Trophoblast cell (in vitro differentiated cells and primary cell): ENCODE measurements at regions not wholly inside any gene's neighbourhood (a gene's known extent, or its start where the extent isn't known, plus 50 kb on each side); places are given as distances from the start of the nearest gene placed in this dataset.

Experiments
- DNase-seq, 2 donors: peaks; one replicate each; pipeline ENCODE4 v3.0.0-alpha.2; 2016
- H2AFZ ChIP-seq: 2 replicates; pipeline ENCODE4 v1.6.1; 2013; ENCODE audit warnings: low read length, moderate library complexity, mild to moderate bottlenecking; ENCODE audit not compliant: insufficient read depth, poor library complexity
- H2AK5ac ChIP-seq: 2 replicates; pipeline ENCODE4 v1.6.1; 2013; ENCODE audit warnings: mild to moderate bottlenecking, low read length
- H2BK120ac ChIP-seq: 2 replicates; pipeline ENCODE4 v1.6.1; 2013; ENCODE audit warnings: low read length, mild to moderate bottlenecking, moderate library complexity; ENCODE audit not compliant: insufficient read depth, poor library complexity
- H2BK12ac ChIP-seq: 2 replicates; pipeline ENCODE4 v1.6.1; 2013; ENCODE audit warnings: mild to moderate bottlenecking, low read length, moderate library complexity
- H2BK5ac ChIP-seq: 2 replicates; pipeline ENCODE4 v1.6.1; 2013; ENCODE audit warnings: low read length, low read depth, moderate library complexity, mild to moderate bottlenecking; ENCODE audit not compliant: poor library complexity
- H3K14ac ChIP-seq: 2 replicates; pipeline ENCODE4 v1.6.1; 2013; ENCODE audit warnings: mild to moderate bottlenecking, low read length
- H3K18ac ChIP-seq: 2 replicates; pipeline ENCODE4 v1.6.1; 2013; ENCODE audit warnings: mild to moderate bottlenecking, low read length
- H3K23ac ChIP-seq: 2 replicates; pipeline ENCODE4 v1.6.1; 2013; ENCODE audit warnings: low read length
- H3K27ac ChIP-seq: 2 replicates; pipeline ENCODE4 v1.5.1; 2013; ENCODE audit warnings: low read depth, mild to moderate bottlenecking, inconsistent platforms, low read length, moderate library complexity
- H3K27me3 ChIP-seq: 2 replicates; pipeline ENCODE4 v1.6.1; 2013; ENCODE audit warnings: inconsistent platforms, mild to moderate bottlenecking, low read length, moderate library complexity; ENCODE audit not compliant: insufficient read depth
- H3K36me3 ChIP-seq, 2 experiments: 1 replicate in 1 of 2; 2 replicates in 1 of 2; pipeline ENCODE4 v1.6.1; 2013; ENCODE audit warnings: low read length in 2 of 2, mild to moderate bottlenecking in 2 of 2, moderate library complexity in 1 of 2; ENCODE audit not compliant: insufficient read depth in 2 of 2, control insufficient read depth in 1 of 2
- H3K4ac ChIP-seq: 2 replicates; pipeline ENCODE4 v1.6.1; 2013; ENCODE audit warnings: low read depth, mild to moderate bottlenecking, low read length, moderate library complexity
- H3K4me1 ChIP-seq, 2 experiments: 1 replicate in 1 of 2; 2 replicates in 1 of 2; pipeline ENCODE4 v1.6.1; 2013; ENCODE audit warnings: low read length in 2 of 2, mild to moderate bottlenecking in 2 of 2, moderate library complexity in 1 of 2; ENCODE audit not compliant: insufficient read depth in 2 of 2, control insufficient read depth in 1 of 2
- H3K4me2 ChIP-seq: 2 replicates; pipeline ENCODE4 v1.6.1; 2013; ENCODE audit warnings: inconsistent platforms, mild to moderate bottlenecking, low read length, moderate library complexity
- H3K4me3 ChIP-seq: 2 replicates; pipeline ENCODE4 v1.5.1; 2013; ENCODE audit warnings: mild to moderate bottlenecking, low read depth, low read length, inconsistent platforms
- H3K79me1 ChIP-seq: one replicate; pipeline ENCODE4 v1.6.1; 2013; ENCODE audit warnings: low read length
- H3K79me2 ChIP-seq: 2 replicates; pipeline ENCODE4 v1.6.1; 2013; ENCODE audit warnings: low read length, mild to moderate bottlenecking; ENCODE audit not compliant: control insufficient read depth, insufficient read depth, poor library complexity
- H3K9ac ChIP-seq: 2 replicates; pipeline ENCODE4 v1.6.1; 2013; ENCODE audit warnings: mild to moderate bottlenecking, low read length
- H3K9me3 ChIP-seq: 2 replicates; pipeline ENCODE4 v1.6.1; 2013; ENCODE audit warnings: low read depth, mild to moderate bottlenecking, control low read depth, inconsistent platforms, low read length; ENCODE audit not compliant: insufficient read depth
- H4K12ac ChIP-seq: 2 replicates; pipeline ENCODE4 v1.6.1; 2013; ENCODE audit warnings: low read depth, mild to moderate bottlenecking, low read length, moderate library complexity
- H4K8ac ChIP-seq: 2 replicates; pipeline ENCODE4 v1.6.1; 2013; ENCODE audit warnings: low read depth, mild to moderate bottlenecking, low read length, moderate library complexity
- H4K91ac ChIP-seq: one replicate; pipeline ENCODE4 v1.6.1; 2013; ENCODE audit warnings: low read depth, mild to moderate bottlenecking, low read length, moderate library complexity
- WGBS: extraction: QIAGEN DNeasy Blood & Tissue Kit; methylation state at CpG from one replicate; pipeline ENCODE4 v1.1.7; 2013; ENCODE audit warnings: missing lambda C conversion rate; ENCODE audit not compliant: insufficient read length, insufficient coverage; ENCODE audit errors: extremely low coverage; 5-methylcytosine and 5-hydroxymethylcytosine counted together

DNA sequence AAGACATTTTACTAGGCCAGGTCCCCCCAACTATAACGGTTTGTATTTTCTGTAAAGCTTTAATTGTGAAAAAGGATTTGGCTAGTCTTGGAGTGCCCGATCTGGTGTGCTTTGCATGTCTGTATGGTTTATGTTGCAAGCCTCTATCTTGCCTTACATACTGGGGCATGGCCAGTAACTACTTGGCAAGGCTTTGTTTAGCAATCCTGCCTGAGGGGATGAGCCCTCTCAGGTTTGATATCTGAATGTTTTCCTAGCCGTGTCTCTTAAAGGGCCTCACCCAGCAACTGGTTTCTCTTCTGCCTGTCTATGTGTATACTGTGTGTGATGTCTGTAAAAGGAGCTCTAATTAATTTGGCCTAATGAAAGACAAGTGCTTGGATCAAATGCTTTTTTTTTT is 61.3 kb upstream of the SPINK5 start:
- H2AK5ac ChIP-seq: no peak overlapping the region
- no peak overlapping the region for H4K8ac ChIP-seq
- H3K18ac ChIP-seq: no peak overlapping the region
- H4K12ac ChIP-seq: no peak overlapping the region
- no peak overlapping the region for H3K27ac ChIP-seq
- DNase-seq: no peak
- H3K79me1 ChIP-seq: no peaks in the 10 kb centered on the region
- H3K36me3 ChIP-seq: peaks cover 0 to 2% of the 10 kb centered on the region in 2 experiments
- no peak overlapping the region for H2BK12ac ChIP-seq
- H3K4ac ChIP-seq: no peak overlapping the region
- H4K91ac ChIP-seq: no peak overlapping the region
- whole genome bisulfite sequencing: no CpG with 5 or more reads among the region's 3 CpGs
- no peak overlapping the region for H2BK120ac ChIP-seq
- H3K23ac ChIP-seq: no peak overlapping the region
- no peak overlapping the region for H2AFZ ChIP-seq
- no peak overlapping the region for H3K9ac ChIP-seq
- peaks cover 6% of the 10 kb centered on the region for H3K9me3 ChIP-seq
- H3K4me2 ChIP-seq: no peak overlapping the region
- H3K4me1 ChIP-seq: peaks cover 0 to 3% of the 10 kb centered on the region in 2 experiments
- H3K27me3 ChIP-seq: no peaks in the 10 kb centered on the region
- H2BK5ac ChIP-seq: no peak overlapping the region
- no peaks in the 10 kb centered on the region for H3K79me2 ChIP-seq
- no peak overlapping the region for H3K4me3 ChIP-seq
- no peak overlapping the region for H3K14ac ChIP-seq

DNA sequence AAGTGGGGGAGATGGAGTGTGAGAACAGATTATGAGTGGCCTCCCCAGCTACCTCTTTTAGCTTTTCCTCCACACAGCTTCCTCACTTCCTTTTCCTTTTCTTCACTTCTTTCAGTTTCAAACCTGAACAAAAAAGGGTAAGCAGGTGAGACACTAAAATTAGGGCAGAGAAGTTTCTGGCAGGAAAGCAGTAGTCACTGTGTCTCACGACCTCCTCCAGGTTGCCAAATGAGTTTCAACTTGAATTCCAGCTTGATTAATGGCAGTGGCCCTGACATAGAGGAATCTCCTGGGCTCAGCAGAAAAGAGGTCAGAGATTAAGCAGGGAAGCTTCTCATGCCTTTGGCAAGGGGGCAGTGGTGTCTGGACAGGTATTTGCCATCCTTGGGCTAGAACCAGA is 63.7 kb upstream of the SPINK5 start:
- no peak overlapping the region for H4K8ac ChIP-seq
- DNase-seq: no peak
- no peak overlapping the region for H3K9ac ChIP-seq
- no peak overlapping the region for H3K4ac ChIP-seq
- H3K23ac ChIP-seq: no peak overlapping the region
- H3K79me1 ChIP-seq: no peaks in the 10 kb centered on the region
- H3K36me3 ChIP-seq: no peaks in the 10 kb centered on the region
- H3K14ac ChIP-seq: no peak overlapping the region
- no peak overlapping the region for H2BK5ac ChIP-seq
- no peaks in the 10 kb centered on the region for H3K79me2 ChIP-seq
- no peak overlapping the region for H3K27ac ChIP-seq
- no CpG with 5 or more reads among the region's 1 CpG for WGBS
- no peak overlapping the region for H4K91ac ChIP-seq
- no peak overlapping the region for H4K12ac ChIP-seq
- H2BK120ac ChIP-seq: no peak overlapping the region
- H3K18ac ChIP-seq: no peak overlapping the region
- no peaks in the 10 kb centered on the region for H3K27me3 ChIP-seq
- peaks cover 0 to 3% of the 10 kb centered on the region in 2 experiments for H3K4me1 ChIP-seq
- no peak overlapping the region for H3K4me2 ChIP-seq
- no peak overlapping the region for H2AK5ac ChIP-seq
- no peak overlapping the region for H2AFZ ChIP-seq
- no peak overlapping the region for H3K4me3 ChIP-seq
- peaks cover 6% of the 10 kb centered on the region for H3K9me3 ChIP-seq
- no peak overlapping the region for H2BK12ac ChIP-seq

DNA sequence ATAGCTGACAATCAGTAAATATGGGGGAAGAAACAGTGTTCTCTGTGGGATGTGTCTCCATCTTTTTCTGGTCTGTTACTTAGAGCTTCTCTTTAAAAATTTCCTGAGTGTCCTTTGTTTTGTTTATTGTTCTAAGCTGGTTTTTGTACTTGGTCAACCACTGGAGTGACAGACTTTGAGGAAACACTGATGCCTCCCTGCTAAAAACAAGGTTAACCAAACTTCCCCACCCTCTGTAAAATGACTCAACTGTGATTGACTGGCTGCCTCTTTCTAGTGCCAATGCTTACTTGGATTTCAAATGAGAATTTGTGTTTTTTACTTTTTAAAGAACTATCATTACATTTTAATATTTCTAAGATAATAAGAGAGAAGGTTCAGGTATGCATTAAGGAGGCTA is 65.1 kb upstream of the SPINK5 start:
- no peak overlapping the region for H3K4ac ChIP-seq

DNA sequence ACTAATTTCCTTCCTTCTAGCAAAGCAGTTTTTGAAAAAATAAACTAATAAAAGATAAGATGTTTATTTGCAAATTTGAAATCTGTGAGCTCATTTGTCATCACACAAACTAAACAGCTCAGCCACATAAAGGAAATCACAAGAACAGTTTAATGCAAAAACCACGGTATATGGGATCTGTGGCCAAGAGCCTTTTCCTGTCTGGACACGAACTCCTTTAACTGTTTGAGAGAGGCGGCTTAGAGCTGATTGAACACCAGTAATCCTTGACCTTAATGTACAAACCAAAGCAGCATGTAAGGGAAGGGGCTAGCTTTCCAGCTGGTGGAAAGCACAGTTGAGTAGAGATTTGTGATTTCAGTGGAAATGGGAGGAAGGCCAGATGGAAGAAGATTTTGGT is 66.3 kb upstream of the SPINK5 start:
- Histone ChIP-seq H3K4me1 (peaks cover 0 to 3% of the 10 kb centered on the region in 2 experiments), H2AK5ac (no peak overlapping the region), H3K9me3 (peaks cover 6% of the 10 kb centered on the region), H3K4me2 (no peak overlapping the region), H3K9ac (no peak overlapping the region), H3K4me3 (no peak overlapping the region), H3K36me3 (no peaks in the 10 kb centered on the region), H4K12ac (no peak overlapping the region), H3K23ac (no peak overlapping the region), H2AFZ (no peak overlapping the region), H3K79me2 (no peaks in the 10 kb centered on the region), H4K91ac (no peak overlapping the region), H3K4ac (no peak overlapping the region), H3K14ac (no peak overlapping the region), H2BK12ac (no peak overlapping the region), H4K8ac (no peak overlapping the region), H3K27ac (no peak overlapping the region), H3K79me1 (no peaks in the 10 kb centered on the region), H2BK5ac (no peak overlapping the region), H3K18ac (no peak overlapping the region), H2BK120ac (no peak overlapping the region), H3K27me3 (no peaks in the 10 kb centered on the region)
- WGBS: no CpG with 5 or more reads among the region's 3 CpGs
- DNase-seq: no peak

More for the DNA sequence above, 65.1 kb upstream of the SPINK5 start:
- no peaks in the 10 kb centered on the region for H3K27me3 ChIP-seq
- H3K9ac ChIP-seq: no peak overlapping the region
- H2AFZ ChIP-seq: no peak overlapping the region
- H3K23ac ChIP-seq: no peak overlapping the region
- no peak overlapping the region for H3K4me3 ChIP-seq
- no peak overlapping the region for H4K12ac ChIP-seq
- no peak overlapping the region for H3K18ac ChIP-seq
- no peak overlapping the region for H3K27ac ChIP-seq
- no peak overlapping the region for H2AK5ac ChIP-seq
- H3K14ac ChIP-seq: no peak overlapping the region
- H3K9me3 ChIP-seq: peaks cover 6% of the 10 kb centered on the region
- no peak for DNase-seq
- peaks cover 0 to 3% of the 10 kb centered on the region in 2 experiments for H3K4me1 ChIP-seq
- H2BK120ac ChIP-seq: no peak overlapping the region
- H4K8ac ChIP-seq: no peak overlapping the region
- H4K91ac ChIP-seq: no peak overlapping the region
- H3K79me1 ChIP-seq: no peaks in the 10 kb centered on the region
- H3K4me2 ChIP-seq: no peak overlapping the region
- H2BK5ac ChIP-seq: no peak overlapping the region
- H2BK12ac ChIP-seq: no peak overlapping the region
- no peaks in the 10 kb centered on the region for H3K36me3 ChIP-seq
- H3K79me2 ChIP-seq: no peaks in the 10 kb centered on the region
